Keratinocyte (primary cell): ENCODE measurements at regions not wholly inside any gene's neighbourhood (a gene's known extent, or its start where the extent isn't known, plus 50 kb on each side); places are given as distances from the start of the nearest gene placed in this dataset.

Experiments used
- DNase-seq: peaks from one replicate; pipeline ENCODE4 v3.0.0-alpha.2; 2011; ENCODE audit warnings: low read depth, missing footprints, low spot score
- FAIRE-seq: peaks from 2 replicates; lab custom pipeline; 2011; peaks lifted over from hg19 to GRCh38; lab: Jason Lieb, UNC
- H2AFZ ChIP-seq: 2 replicates; pipeline ENCODE4 v1.6.0; 2012; ENCODE audit warnings: low read length, control low read depth, inconsistent platforms; ENCODE audit not compliant: control insufficient read depth
- H3K27ac ChIP-seq: 2 replicates; pipeline ENCODE4 v1.5.1; 2011; ENCODE audit warnings: low read length; ENCODE audit not compliant: control insufficient read depth, insufficient read depth
- H3K27me3 ChIP-seq: 3 replicates; pipeline ENCODE4 v1.6.0; 2011; ENCODE audit warnings: low read length; ENCODE audit not compliant: control insufficient read depth, insufficient read depth; ENCODE audit errors: extremely low read depth
- H3K36me3 ChIP-seq, 2 experiments: 2 replicates in 1 of 2; 3 replicates in 1 of 2; pipeline ENCODE4 v1.5.1; 2011; ENCODE audit warnings: low read length in 2 of 2, mild to moderate bottlenecking in 1 of 2; ENCODE audit not compliant: control insufficient read depth in 2 of 2, insufficient read depth in 2 of 2; ENCODE audit errors: extremely low read depth in 1 of 2
- H3K4me1 ChIP-seq: 3 replicates; pipeline ENCODE4 v1.5.1; 2011; ENCODE audit warnings: low read length; ENCODE audit not compliant: control insufficient read depth, insufficient read depth; ENCODE audit errors: extremely low read depth
- H3K4me2 ChIP-seq: 3 replicates; pipeline ENCODE4 v1.6.0; 2011; ENCODE audit warnings: low read depth, low read length; ENCODE audit not compliant: control insufficient read depth, insufficient read depth; ENCODE audit errors: extremely low read depth
- H3K4me3 ChIP-seq, 3 experiments: fragments of 200-600 bp in 1 of 3; sonication (generic) in 1 of 3; 2 replicates in 2 of 3; 3 replicates in 1 of 3; pipeline ENCODE4 v1.5.1; 2011 to 2016; ENCODE audit warnings: low read length in 3 of 3, mild to moderate bottlenecking in 3 of 3, control low read depth in 2 of 3, inconsistent platforms in 1 of 3, low read depth in 1 of 3, mixed read lengths in 1 of 3, mixed run types in 1 of 3, moderate library complexity in 1 of 3; ENCODE audit not compliant: control insufficient read depth in 2 of 3, insufficient read depth in 2 of 3; ENCODE audit errors: extremely low read depth in 1 of 3
- H3K79me2 ChIP-seq: 2 replicates; pipeline ENCODE4 v1.6.0; 2012; ENCODE audit warnings: low read length; ENCODE audit not compliant: control insufficient read depth, insufficient read depth
- H3K9ac ChIP-seq: 3 replicates; pipeline ENCODE4 v1.6.0; 2011; ENCODE audit warnings: low read length; ENCODE audit not compliant: control insufficient read depth, insufficient read depth; ENCODE audit errors: extremely low read depth
- H3K9me1 ChIP-seq: 3 replicates; pipeline ENCODE4 v1.6.0; 2011; ENCODE audit warnings: low read length; ENCODE audit not compliant: control insufficient read depth, insufficient read depth; ENCODE audit errors: extremely low read depth
- H3K9me3 ChIP-seq: 2 replicates; pipeline ENCODE4 v1.5.1; 2012; ENCODE audit warnings: low read depth, low read length; ENCODE audit not compliant: control insufficient read depth
- H4K20me1 ChIP-seq: 3 replicates; pipeline ENCODE4 v1.6.0; 2011; ENCODE audit warnings: low read length; ENCODE audit not compliant: control insufficient read depth, insufficient read depth; ENCODE audit errors: extremely low read depth
- EZH2 ChIP-seq: IDR thresholded peaks from one replicate; pipeline ENCODE4 v1.6.1; 2012; ENCODE audit warnings: inconsistent platforms, mild to moderate bottlenecking, low read length, moderate library complexity
- dilution Hi-C: fragments of 300-500 bp; cut with MboI; formaldehyde crosslinking; loops from one replicate; pipeline ENCODE4 v1.7.0; 2020; ENCODE audit warnings: low sequenced_read_pairs; ENCODE audit not compliant: extremely low pct_ligation_motif_present
- TF ChIP-seq, protein P1 (sequence below), 3 experiments: IDR thresholded peaks in 1 of 3; conservative IDR thresholded peaks in 1 of 3; optimal IDR thresholded peaks in 1 of 3; 2 replicates in 2 of 3; 3 replicates in 1 of 3; pipeline versions ENCODE3 to v1.5.1; 2011; ENCODE audit warnings: low read length in 3 of 3, mild to moderate bottlenecking in 3 of 3, moderate library complexity in 2 of 3, control low read depth in 1 of 3, inconsistent platforms in 1 of 3; ENCODE audit not compliant: insufficient read depth in 2 of 3; ENCODE audit errors: extremely low read depth in 1 of 3

DNA sequence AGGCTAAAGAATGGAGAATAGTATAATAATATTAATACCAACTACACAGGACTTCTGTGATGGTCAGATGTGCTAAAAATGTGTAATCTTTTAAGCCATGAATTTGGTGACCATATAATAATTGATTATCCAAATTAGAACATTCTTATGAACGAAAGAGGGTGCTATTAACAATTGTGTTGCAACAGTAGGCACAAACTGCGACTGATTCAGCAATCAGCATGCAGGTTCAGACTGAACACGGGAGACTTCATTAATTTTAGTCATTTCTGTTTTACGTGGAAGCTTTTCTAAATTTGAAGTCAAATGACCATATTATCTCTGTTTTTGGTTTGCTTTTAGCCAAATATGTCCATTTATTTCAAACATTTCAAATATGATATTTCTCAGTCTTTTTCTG is 54.6 kb upstream of the CHST9 start:
- Histone ChIP-seq H3K79me2 (no peaks in the 10 kb centered on the region), H2AFZ (no peak overlapping the region), H4K20me1 (no peaks in the 10 kb centered on the region), H3K36me3 (no peaks in the 10 kb centered on the region), H3K27ac (no peak overlapping the region), H3K9me3 (no peaks in the 10 kb centered on the region), H3K4me3 (no peak overlapping the region), H3K27me3 (no peaks in the 10 kb centered on the region), H3K4me1 (no peaks in the 10 kb centered on the region), H3K9me1 (no peaks in the 10 kb centered on the region), H3K9ac (no peak overlapping the region), H3K4me2 (no peak overlapping the region)
- DNase-seq (no peak), FAIRE-seq (no peak)
- dilution Hi-C loops = no loop called here
- TF ChIP-seq EZH2 = no peak

DNA sequence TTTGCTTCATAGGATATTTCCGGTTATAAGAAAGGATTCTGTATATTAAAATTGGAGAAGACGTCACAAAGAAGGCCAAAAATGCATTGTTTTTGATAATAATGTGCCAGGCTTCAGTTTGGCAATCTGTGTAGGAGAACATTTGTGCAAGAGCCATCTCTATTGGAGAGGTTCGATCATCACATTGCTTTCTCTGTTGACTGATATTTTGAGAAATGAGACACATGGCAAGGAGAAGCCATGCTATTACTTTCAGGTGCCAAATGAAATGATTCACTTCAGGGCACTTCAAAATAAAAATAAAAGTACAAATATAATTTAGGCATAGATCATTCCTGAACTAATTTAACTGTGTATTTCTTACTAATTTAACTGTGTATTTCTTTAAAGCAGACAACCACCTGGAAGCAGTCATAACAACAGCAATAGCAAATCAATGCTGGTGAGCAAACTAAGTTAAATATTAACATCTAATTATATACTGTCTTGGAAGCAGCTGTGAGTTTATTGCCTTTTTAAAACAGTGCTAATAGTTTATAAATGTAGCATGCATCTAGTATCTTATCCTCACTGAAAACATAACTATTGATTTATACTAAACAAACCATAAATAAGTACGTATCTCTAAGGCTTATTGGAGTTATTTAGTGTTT is 50.2 kb upstream of the CHST9 start:
- DNase-seq (no peak), FAIRE-seq (no peak)
- TF ChIP-seq, protein P1, sequence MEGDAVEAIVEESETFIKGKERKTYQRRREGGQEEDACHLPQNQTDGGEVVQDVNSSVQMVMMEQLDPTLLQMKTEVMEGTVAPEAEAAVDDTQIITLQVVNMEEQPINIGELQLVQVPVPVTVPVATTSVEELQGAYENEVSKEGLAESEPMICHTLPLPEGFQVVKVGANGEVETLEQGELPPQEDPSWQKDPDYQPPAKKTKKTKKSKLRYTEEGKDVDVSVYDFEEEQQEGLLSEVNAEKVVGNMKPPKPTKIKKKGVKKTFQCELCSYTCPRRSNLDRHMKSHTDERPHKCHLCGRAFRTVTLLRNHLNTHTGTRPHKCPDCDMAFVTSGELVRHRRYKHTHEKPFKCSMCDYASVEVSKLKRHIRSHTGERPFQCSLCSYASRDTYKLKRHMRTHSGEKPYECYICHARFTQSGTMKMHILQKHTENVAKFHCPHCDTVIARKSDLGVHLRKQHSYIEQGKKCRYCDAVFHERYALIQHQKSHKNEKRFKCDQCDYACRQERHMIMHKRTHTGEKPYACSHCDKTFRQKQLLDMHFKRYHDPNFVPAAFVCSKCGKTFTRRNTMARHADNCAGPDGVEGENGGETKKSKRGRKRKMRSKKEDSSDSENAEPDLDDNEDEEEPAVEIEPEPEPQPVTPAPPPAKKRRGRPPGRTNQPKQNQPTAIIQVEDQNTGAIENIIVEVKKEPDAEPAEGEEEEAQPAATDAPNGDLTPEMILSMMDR (optimal IDR thresholded peaks at IDR 0.05 in 1 of 3, IDR thresholded peaks at IDR 0.05 in 1 of 3, conservative IDR thresholded peaks at IDR 0.05 in 1 of 3; ENCODE audit: extremely low read depth in 1 of 3, insufficient read depth in 2 of 3, low read length in 3 of 3) = no peak
- TF ChIP-seq EZH2 = no peak
- Histone ChIP-seq H3K9ac (no peak overlapping the region), H4K20me1 (no peaks in the 10 kb centered on the region), H2AFZ (no peak overlapping the region), H3K36me3 (no peaks in the 10 kb centered on the region), H3K9me3 (no peaks in the 10 kb centered on the region), H3K79me2 (no peaks in the 10 kb centered on the region), H3K27me3 (no peaks in the 10 kb centered on the region), H3K4me2 (no peak overlapping the region), H3K9me1 (no peaks in the 10 kb centered on the region), H3K27ac (no peak overlapping the region), H3K4me1 (peaks cover 3% of the 10 kb centered on the region), H3K4me3 (no peak overlapping the region)
- dilution Hi-C loops = no loop called here
